Omental fat pad (tissue), 3 donors: ENCODE measurements at regions not wholly inside any gene's neighbourhood (a gene's known extent, or its start where the extent isn't known, plus 50 kb on each side); places are given as distances from the start of the nearest gene placed in this dataset.

Source experiments
- ATAC-seq: fragments of 150-250 bp; one replicate; pipeline ENCODE4 v1.9.1; 2016; ENCODE audit warnings: mild to moderate bottlenecking, moderate library complexity; ENCODE audit not compliant: low FRiP score
- DNase-seq: peaks from one replicate; pipeline ENCODE4 v3.0.0-alpha.2; 2019; ENCODE audit warnings: low spot score
- TF ChIP-seq, protein P1 (sequence below), 3 donors: fragments of 450-650 bp; IDR thresholded peaks; one replicate each; pipeline ENCODE4 v1.5.1; 2016 to 2017; ENCODE audit warnings: antibody characterized with exemption in 3 of 3, mild to moderate bottlenecking in 3 of 3, moderate library complexity in 2 of 3

DNA sequence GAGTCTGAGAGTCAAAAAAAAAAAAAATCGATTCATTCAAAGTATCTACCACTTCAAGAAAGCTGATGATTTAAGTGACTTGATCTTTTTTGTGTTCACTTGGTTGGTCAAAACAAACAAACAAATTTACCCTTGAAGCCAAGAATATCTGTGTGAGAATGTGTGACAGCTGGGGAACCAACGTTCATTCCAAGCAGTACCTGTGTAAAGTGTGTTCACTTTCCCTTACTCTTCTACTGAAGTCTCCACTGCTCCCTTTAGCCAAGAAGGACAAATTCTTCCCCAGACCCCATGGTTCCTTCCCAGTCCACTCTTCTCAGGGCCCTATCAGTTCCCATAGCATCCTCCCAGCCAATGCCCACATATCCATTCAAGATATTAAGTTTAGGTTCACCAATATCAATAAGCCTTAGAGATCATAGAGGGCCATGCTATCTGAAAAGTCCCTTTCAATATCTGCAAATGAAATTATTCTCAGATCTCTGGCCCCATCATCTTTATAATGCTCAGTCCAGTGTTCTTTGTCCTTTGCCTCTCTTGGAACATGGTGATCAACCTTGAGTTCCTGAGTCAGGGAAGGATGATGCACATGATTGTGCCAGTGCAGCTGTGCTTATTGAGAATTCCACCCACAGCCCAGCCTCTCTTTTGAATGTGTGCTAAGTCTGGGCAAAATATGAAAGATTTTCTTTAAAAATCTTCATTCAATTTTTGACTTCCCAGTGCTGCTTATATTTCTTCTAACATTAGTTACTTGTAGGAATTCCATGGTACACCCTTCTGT, 82.8 kb upstream of the DTNA start:
- TF ChIP-seq, protein P1, sequence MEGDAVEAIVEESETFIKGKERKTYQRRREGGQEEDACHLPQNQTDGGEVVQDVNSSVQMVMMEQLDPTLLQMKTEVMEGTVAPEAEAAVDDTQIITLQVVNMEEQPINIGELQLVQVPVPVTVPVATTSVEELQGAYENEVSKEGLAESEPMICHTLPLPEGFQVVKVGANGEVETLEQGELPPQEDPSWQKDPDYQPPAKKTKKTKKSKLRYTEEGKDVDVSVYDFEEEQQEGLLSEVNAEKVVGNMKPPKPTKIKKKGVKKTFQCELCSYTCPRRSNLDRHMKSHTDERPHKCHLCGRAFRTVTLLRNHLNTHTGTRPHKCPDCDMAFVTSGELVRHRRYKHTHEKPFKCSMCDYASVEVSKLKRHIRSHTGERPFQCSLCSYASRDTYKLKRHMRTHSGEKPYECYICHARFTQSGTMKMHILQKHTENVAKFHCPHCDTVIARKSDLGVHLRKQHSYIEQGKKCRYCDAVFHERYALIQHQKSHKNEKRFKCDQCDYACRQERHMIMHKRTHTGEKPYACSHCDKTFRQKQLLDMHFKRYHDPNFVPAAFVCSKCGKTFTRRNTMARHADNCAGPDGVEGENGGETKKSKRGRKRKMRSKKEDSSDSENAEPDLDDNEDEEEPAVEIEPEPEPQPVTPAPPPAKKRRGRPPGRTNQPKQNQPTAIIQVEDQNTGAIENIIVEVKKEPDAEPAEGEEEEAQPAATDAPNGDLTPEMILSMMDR (IDR thresholded peaks at IDR 0.05), result no peak
- ATAC-seq (no peak), DNase-seq (no peak)

GRCh38 chr18:34631093-34631966, 78.8 kb upstream of the DTNA start:
- ATAC-seq (no peak), DNase-seq (no peak)
- TF ChIP-seq, protein P1 (IDR thresholded peaks at IDR 0.05), result no peak

DNA sequence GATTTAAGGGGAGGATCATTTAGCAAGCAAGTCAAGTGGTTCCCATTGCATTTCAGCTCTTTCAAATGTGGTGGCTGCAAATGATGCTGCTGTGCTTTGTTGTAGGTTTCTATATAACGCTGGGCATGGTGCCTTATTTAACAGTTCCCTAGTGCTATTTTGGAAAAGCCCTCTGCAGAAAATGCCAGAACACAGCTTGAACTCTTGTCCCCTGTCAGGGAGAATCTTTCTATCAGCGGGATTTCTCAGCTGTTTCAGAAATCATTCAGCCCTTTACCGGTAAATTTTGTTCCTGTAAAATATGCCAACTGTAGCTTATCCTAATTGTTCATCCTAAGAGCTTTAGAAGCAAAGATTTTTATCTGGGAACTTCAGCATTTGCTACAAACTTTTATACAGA, 77.8 kb upstream of the DTNA start:
- TF ChIP-seq, protein P1 (IDR thresholded peaks at IDR 0.05), result no peak
- ATAC-seq (no peak), DNase-seq (no peak)

GRCh38 chr18:34633368-34633767, 76.7 kb upstream of the DTNA start:
- ATAC-seq, result no peak
- TF ChIP-seq, protein P1 (IDR thresholded peaks at IDR 0.05), result no peak
- DNase-seq, result no peak

DNA sequence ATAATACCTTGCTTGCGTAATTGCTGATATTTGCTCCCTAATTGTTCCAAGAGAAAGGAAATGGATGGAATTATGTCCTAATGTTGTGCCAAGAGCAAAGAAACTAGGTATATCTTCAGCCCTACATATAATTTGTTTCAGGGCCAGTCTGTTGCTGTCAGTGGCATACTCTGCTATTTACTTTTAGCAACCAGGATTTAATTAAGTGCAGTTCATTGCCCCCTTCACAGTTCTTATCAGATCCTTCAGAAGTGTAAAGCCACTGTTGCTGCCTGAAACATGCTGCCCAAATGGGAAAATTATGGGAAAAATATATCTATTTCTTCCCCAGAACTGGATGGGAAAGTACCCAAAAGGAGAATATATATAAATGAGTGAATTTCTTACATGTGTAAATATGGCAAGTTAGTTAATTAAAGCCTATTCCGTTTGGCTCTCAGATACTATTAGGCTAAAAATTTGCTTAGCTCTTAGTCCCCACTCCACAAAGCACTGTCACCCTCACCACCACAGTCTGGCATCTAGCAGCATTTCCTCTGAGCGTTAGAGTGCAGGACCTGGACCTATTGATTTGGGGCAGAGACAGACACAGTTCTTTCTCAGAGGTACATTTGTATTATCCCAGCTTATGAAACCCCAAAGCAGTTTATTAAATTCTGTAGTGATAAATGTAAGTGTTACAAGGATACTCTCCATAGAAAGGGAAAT, 72.8 kb upstream of the DTNA start:
- ATAC-seq, result no peak
- DNase-seq, result no peak
- TF ChIP-seq, protein P1 (IDR thresholded peaks at IDR 0.05), result no peak

DNA sequence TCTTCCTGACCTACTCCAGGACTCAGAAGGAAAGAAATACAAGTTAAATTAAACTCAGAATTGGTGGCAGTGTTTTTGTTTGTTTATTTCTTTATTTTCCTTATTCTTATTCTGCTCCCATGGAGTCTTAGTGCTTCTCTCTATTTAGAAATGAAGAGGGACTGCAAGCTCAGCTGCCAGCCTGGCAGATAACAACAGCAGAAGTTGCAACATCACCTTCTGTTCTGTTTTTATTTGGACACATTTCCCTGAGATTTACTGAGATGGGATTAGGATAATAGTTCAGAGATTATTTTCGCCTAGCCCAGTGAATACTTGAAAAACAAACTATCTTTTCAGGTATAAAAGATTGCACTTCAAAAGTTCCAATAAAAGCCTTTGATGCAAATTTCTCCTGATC, 70.4 kb upstream of the DTNA start:
- TF ChIP-seq, protein P1 (IDR thresholded peaks at IDR 0.05), result no peak
- DNase-seq (no peak), ATAC-seq (no peak)
